HG03066 (cell line): ENCODE measurements at regions not wholly inside any gene's neighbourhood (a gene's known extent, or its start where the extent isn't known, plus 50 kb on each side); places are given as distances from the start of the nearest gene placed in this dataset.

Experiments used
- ATAC-seq: cut with Tn5 transposase; IDR thresholded peaks from one replicate; pipeline ENCODE4 v1.9.1; 2021; ENCODE audit warnings: low read depth; ENCODE audit not compliant: unreplicated experiment

- no peak for ATAC-seq
Observed at GRCh38 chr6:114523508-114523907, 180.7 kb upstream of the HS3ST5 start.

- no peak for ATAC-seq
Observed at GRCh38 chr6:114521926-114522325, 179.1 kb upstream of the HS3ST5 start.

GRCh38 chr6:114520976-114521375 is 178.2 kb upstream of the HS3ST5 start:
- ATAC-seq: no peak

- ATAC-seq: no peak
Observed at GRCh38 chr6:114514170-114514569, 171.3 kb upstream of the HS3ST5 start.

- ATAC-seq: no peak
Observed at GRCh38 chr6:114471450-114471849, 128.6 kb upstream of the HS3ST5 start.

- ATAC-seq: no peak
Observed at GRCh38 chr6:114467931-114468330, 125.1 kb upstream of the HS3ST5 start.

GRCh38 chr6:114465511-114465910 is 122.7 kb upstream of the HS3ST5 start:
- ATAC-seq: no peak

GRCh38 chr6:114453737-114454276 is 111.0 kb upstream of the HS3ST5 start:
- no peak for ATAC-seq

- no peak for ATAC-seq
Observed at GRCh38 chr6:114452785-114453401, 110.1 kb upstream of the HS3ST5 start.

GRCh38 chr6:114450631-114451030 is 107.8 kb upstream of the HS3ST5 start:
- ATAC-seq: no peak

GRCh38 chr6:114449659-114450058 is 106.8 kb upstream of the HS3ST5 start:
- no peak for ATAC-seq

GRCh38 chr6:114446342-114446741 is 103.5 kb upstream of the HS3ST5 start:
- ATAC-seq: no peak

GRCh38 chr6:114445846-114446245 is 103.0 kb upstream of the HS3ST5 start:
- no peak for ATAC-seq

GRCh38 chr6:114439411-114439810 is 96.6 kb upstream of the HS3ST5 start:
- ATAC-seq: no peak

GRCh38 chr6:114437235-114437634 is 94.4 kb upstream of the HS3ST5 start:
- no peak for ATAC-seq

- ATAC-seq: no peak
Observed at GRCh38 chr6:114436691-114437090, 93.9 kb upstream of the HS3ST5 start.

- ATAC-seq: no peak
Observed at GRCh38 chr6:114435985-114436384, 93.2 kb upstream of the HS3ST5 start.

- ATAC-seq: no peak
Observed at GRCh38 chr6:114432400-114432799, 89.6 kb upstream of the HS3ST5 start.

GRCh38 chr6:114431641-114432040 is 88.8 kb upstream of the HS3ST5 start:
- ATAC-seq: no peak

- no peak for ATAC-seq
Observed at GRCh38 chr6:114430534-114431124, 87.8 kb upstream of the HS3ST5 start.

GRCh38 chr6:114428341-114428740 is 85.5 kb upstream of the HS3ST5 start:
- no peak for ATAC-seq

GRCh38 chr6:114421199-114421598 is 78.4 kb upstream of the HS3ST5 start:
- no peak for ATAC-seq
